ENCODE measurements at regions not wholly inside any gene's neighbourhood (a gene's known extent, or its start where the extent isn't known, plus 50 kb on each side); places are given as distances from the start of the nearest gene placed in this dataset.

DNA sequence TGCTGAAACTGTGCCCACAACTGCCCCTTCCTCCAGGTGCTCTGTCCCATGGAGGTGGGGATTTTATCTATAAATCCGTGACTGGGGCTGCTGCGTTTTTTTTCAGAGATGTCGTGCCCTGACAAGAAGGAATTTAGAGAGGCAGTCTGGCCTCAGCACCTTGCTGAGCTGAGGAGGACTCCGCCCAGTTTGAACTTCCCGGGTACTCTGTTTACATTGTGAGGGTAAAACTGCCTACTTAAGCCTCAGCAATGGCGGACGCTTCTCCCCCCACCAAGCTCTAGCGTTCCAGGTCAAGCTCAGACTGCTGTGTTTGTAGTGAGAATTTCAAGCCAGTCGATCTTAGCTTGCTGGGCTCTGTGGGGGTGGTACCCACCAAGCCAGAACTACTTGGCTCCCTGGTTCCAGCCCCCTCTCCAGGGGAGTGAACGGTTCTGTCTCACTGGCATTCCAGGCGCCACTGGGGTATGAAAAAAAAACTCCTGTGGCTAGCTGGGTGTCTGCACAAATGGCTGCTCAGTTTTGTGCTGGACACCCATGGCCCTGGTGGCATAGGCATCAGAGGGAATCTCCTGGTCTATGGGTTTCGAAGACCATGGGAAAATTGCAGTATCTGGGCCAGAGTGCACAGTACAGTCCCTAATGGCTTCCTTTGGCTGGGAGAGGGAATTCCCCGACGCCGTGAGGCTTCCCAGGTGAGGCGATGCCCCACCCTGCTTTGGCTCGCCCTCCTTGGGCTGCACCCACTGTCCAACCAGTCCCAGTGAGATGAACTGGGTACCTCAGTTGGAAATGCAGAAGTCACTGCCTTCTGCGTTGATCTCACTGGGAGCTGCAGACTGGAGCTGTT is 68.5 kb upstream of the SGO1 start:
- ATAC-seq: no peak
- TF ChIP-seq ZNF70 (CRISPR knock-in tag; IDR thresholded peaks at IDR 0.05): no peak
- TF ChIP-seq, protein P1, sequence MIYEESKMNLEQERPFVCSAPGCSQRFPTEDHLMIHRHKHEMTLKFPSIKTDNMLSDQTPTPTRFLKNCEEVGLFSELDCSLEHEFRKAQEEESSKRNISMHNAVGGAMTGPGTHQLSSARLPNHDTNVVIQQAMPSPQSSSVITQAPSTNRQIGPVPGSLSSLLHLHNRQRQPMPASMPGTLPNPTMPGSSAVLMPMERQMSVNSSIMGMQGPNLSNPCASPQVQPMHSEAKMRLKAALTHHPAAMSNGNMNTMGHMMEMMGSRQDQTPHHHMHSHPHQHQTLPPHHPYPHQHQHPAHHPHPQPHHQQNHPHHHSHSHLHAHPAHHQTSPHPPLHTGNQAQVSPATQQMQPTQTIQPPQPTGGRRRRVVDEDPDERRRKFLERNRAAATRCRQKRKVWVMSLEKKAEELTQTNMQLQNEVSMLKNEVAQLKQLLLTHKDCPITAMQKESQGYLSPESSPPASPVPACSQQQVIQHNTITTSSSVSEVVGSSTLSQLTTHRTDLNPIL (CRISPR knock-in tag; IDR thresholded peaks at IDR 0.05; ENCODE audit: low read depth): no peak
- TF ChIP-seq, protein P2, sequence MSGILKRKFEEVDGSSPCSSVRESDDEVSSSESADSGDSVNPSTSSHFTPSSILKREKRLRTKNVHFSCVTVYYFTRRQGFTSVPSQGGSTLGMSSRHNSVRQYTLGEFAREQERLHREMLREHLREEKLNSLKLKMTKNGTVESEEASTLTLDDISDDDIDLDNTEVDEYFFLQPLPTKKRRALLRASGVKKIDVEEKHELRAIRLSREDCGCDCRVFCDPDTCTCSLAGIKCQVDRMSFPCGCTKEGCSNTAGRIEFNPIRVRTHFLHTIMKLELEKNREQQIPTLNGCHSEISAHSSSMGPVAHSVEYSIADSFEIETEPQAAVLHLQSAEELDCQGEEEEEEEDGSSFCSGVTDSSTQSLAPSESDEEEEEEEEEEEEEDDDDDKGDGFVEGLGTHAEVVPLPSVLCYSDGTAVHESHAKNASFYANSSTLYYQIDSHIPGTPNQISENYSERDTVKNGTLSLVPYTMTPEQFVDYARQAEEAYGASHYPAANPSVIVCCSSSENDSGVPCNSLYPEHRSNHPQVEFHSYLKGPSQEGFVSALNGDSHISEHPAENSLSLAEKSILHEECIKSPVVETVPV (CRISPR knock-in tag; IDR thresholded peaks at IDR 0.05): no peak
- TF ChIP-seq CSDC2 (CRISPR knock-in tag; IDR thresholded peaks at IDR 0.05): no peak
- TF ChIP-seq ZFP3 (CRISPR knock-in tag; IDR thresholded peaks at IDR 0.05): no peak
- no peak for TF ChIP-seq TOX (CRISPR knock-in tag; IDR thresholded peaks at IDR 0.05; ENCODE audit: borderline replicate concordance)
- no peak for TF ChIP-seq ZNF8 (CRISPR knock-in tag; IDR thresholded peaks at IDR 0.05)
- TF ChIP-seq TCF4 (CRISPR knock-in tag; IDR thresholded peaks at IDR 0.05; ENCODE audit: borderline replicate concordance): no peak
- no peak for TF ChIP-seq TSHZ2 (CRISPR knock-in tag; IDR thresholded peaks at IDR 0.05)
- TF ChIP-seq ZFP30 (CRISPR knock-in tag; IDR thresholded peaks at IDR 0.05): no peak

DNA sequence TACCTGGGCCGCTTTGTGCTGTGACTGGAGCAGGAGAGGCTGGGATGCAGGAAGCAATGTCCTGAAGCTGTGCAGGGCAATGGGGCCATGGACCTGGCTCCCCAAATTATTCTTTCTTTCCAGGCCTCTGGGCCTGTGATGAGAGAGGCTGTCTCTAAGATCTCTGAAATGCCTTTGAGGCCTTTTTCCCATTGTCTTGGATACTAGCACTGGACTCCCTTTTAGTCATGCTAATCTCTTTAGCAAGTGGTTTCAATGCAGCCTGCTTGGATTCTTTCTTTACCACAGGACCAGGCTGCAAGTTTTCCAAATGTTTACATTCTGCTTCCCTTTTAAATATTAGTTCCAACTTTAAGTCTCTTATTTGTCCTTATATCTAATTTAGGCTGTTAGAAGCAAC is 64.8 kb upstream of the SGO1 start:
- ATAC-seq: no peak
- no peak for TF ChIP-seq TCF4 (CRISPR knock-in tag; IDR thresholded peaks at IDR 0.05; ENCODE audit: borderline replicate concordance)
- no peak for TF ChIP-seq BACH2 (CRISPR knock-in tag; IDR thresholded peaks at IDR 0.05; ENCODE audit: borderline replicate concordance)
- TF ChIP-seq, protein P3, sequence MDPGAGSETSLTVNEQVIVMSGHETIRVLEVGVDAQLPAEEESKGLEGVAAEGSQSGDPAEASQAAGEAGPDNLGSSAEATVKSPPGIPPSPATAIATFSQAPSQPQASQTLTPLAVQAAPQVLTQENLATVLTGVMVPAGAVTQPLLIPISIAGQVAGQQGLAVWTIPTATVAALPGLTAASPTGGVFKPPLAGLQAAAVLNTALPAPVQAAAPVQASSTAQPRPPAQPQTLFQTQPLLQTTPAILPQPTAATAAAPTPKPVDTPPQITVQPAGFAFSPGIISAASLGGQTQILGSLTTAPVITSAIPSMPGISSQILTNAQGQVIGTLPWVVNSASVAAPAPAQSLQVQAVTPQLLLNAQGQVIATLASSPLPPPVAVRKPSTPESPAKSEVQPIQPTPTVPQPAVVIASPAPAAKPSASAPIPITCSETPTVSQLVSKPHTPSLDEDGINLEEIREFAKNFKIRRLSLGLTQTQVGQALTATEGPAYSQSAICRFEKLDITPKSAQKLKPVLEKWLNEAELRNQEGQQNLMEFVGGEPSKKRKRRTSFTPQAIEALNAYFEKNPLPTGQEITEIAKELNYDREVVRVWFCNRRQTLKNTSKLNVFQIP (CRISPR knock-in tag; IDR thresholded peaks at IDR 0.05; ENCODE audit: borderline replicate concordance, low read depth): no peak
- no peak for TF ChIP-seq ZNF8 (CRISPR knock-in tag; IDR thresholded peaks at IDR 0.05)
- no peak for TF ChIP-seq ZFP3 (CRISPR knock-in tag; IDR thresholded peaks at IDR 0.05)
- no peak for TF ChIP-seq RARB (CRISPR knock-in tag; IDR thresholded peaks at IDR 0.05)
- TF ChIP-seq, protein P2 (CRISPR knock-in tag; IDR thresholded peaks at IDR 0.05): no peak
- TF ChIP-seq ZNF70 (CRISPR knock-in tag; IDR thresholded peaks at IDR 0.05): no peak
- TF ChIP-seq SNAI2 (CRISPR knock-in tag; IDR thresholded peaks at IDR 0.05): no peak
- no peak for TF ChIP-seq ZFP30 (CRISPR knock-in tag; IDR thresholded peaks at IDR 0.05)
- no peak for TF ChIP-seq ZC3H10 (CRISPR knock-in tag; IDR thresholded peaks at IDR 0.05)
- TF ChIP-seq TSHZ2 (CRISPR knock-in tag; IDR thresholded peaks at IDR 0.05): no peak
- no peak for TF ChIP-seq GLIS3 (CRISPR knock-in tag; IDR thresholded peaks at IDR 0.05)
- TF ChIP-seq ZNF565 (CRISPR knock-in tag; conservative IDR thresholded peaks at IDR 0.05; ENCODE audit: low read depth): no peak
- TF ChIP-seq ARNTL (CRISPR knock-in tag; IDR thresholded peaks at IDR 0.05; ENCODE audit: borderline replicate concordance, low read depth): no peak

All from SK-N-SH treated with all-trans-retinoic acid at 6 μM for 48 hours (cell line).